OCI-LY3 (cell line): ENCODE measurements at regions not wholly inside any gene's neighbourhood (a gene's known extent, or its start where the extent isn't known, plus 50 kb on each side); places are given as distances from the start of the nearest gene placed in this dataset.

ENCODE experiments used
- CTCF ChIP-seq: fragments of 200-600, 300-600 bp; sonication (generic); IDR thresholded peaks from 2 replicates; pipeline ENCODE4 v1.5.1; 2014; ENCODE audit warnings: antibody characterized with exemption, low read length, low read depth
- EZH2phosphoT487 ChIP-seq: fragments of 200-600 bp; shearing (Covaris generic); IDR thresholded peaks from 2 replicates; pipeline ENCODE4 v1.6.1; 2018; ENCODE audit warnings: antibody characterized with exemption, mixed run types, low read depth

- TF ChIP-seq CTCF (no peak), EZH2phosphoT487 (no peak)
Observed at GRCh38 chr4:35793766-35794165, 450.5 kb downstream of the ARAP2 start.
